Tibial nerve (tissue), 4 donors: ENCODE measurements at regions not wholly inside any gene's neighbourhood (a gene's known extent, or its start where the extent isn't known, plus 50 kb on each side); places are given as distances from the start of the nearest gene placed in this dataset.
"Not testable (repeated sequence)": the region's sequence is repeated elsewhere in the genome, so short reads cannot be mapped to it uniquely, and the experiment has no call there.

ENCODE experiments used
- DNase-seq, 2 donors: peaks; one replicate each; pipeline ENCODE4 v3.0.0-alpha.2; 2019; ENCODE audit warnings: low spot score in 2 of 2
- H3K27ac ChIP-seq, 4 donors: fragments of 200-600 bp; sonication (generic) in 3 of 4; one replicate each; pipeline ENCODE4 v1.5.1; 2017 to 2019; ENCODE audit warnings: mild to moderate bottlenecking in 1 of 4
- H3K27me3 ChIP-seq, 2 donors: fragments of 200-600 bp; sonication (generic) in 1 of 2; one replicate each; pipeline versions ENCODE4 v1.5.1 to v1.6.0; 2017 to 2019
- H3K36me3 ChIP-seq, 3 donors: fragments of 200-600 bp; sonication (generic); one replicate each; pipeline ENCODE4 v1.5.1; 2018 to 2019
- H3K4me1 ChIP-seq, 4 donors: fragments of 200-600 bp; sonication (generic) in 3 of 4; one replicate each; pipeline ENCODE4 v1.5.1; 2017 to 2019
- H3K4me3 ChIP-seq, 4 donors: fragments of 200-600 bp; sonication (generic) in 3 of 4; one replicate each; pipeline ENCODE4 v1.5.1; 2017 to 2019; ENCODE audit warnings: mild to moderate bottlenecking in 1 of 4, moderate library complexity in 1 of 4
- H3K9me3 ChIP-seq, 4 donors: fragments of 200-600 bp; sonication (generic) in 3 of 4; one replicate each; pipeline ENCODE4 v1.5.1; 2017 to 2019
- CTCF ChIP-seq, 5 experiments: fragments of 200-600 bp in 3 of 5; fragments of 450-650 bp in 2 of 5; sonication (generic) in 3 of 5; IDR thresholded peaks; one replicate each; pipeline ENCODE4 v1.5.1; 2016 to 2019; ENCODE audit warnings: antibody characterized with exemption in 5 of 5, mild to moderate bottlenecking in 3 of 5, moderate library complexity in 2 of 5
- EP300 ChIP-seq, 2 donors: sonication (generic); formaldehyde crosslinking; IDR thresholded peaks; one replicate each; pipeline ENCODE4 v1.6.1; 2017; ENCODE audit warnings: antibody characterized with exemption in 2 of 2, mild to moderate bottlenecking in 1 of 2
- POLR2A ChIP-seq, 2 donors: fragments of 450-650 bp; IDR thresholded peaks; one replicate each; pipeline ENCODE4 v1.6.1; 2017; ENCODE audit warnings: antibody characterized with exemption in 2 of 2, mild to moderate bottlenecking in 2 of 2, moderate library complexity in 2 of 2
- WGBS, 2 donors: methylation state at CpG; one replicate each; pipeline ENCODE4 v1.1.5; 2018; 5-methylcytosine and 5-hydroxymethylcytosine counted together

- Histone ChIP-seq H3K9me3 (no peaks in the 10 kb centered on the region), H3K27me3 (no peaks in the 10 kb centered on the region), H3K27ac (no peak overlapping the region), H3K4me3 (no peak overlapping the region), H3K4me1 (no peaks in the 10 kb centered on the region), H3K36me3 (no peaks in the 10 kb centered on the region)
- TF ChIP-seq POLR2A (IDR thresholded peaks at IDR 0.05), result no peak
- TF ChIP-seq CTCF (IDR thresholded peaks at IDR 0.05), result no peak
- no peak for TF ChIP-seq EP300 (IDR thresholded peaks at IDR 0.05)
- 77 to 80% methylated on average over 4 of the region's 4 CpGs for WGBS, 2 donors
- no peak for DNase-seq
Measured at GRCh38 chr5:166117072-166118066, 2174.1 kb upstream of the WWC1 start.

GRCh38 chr5:166119506-166119905, 2171.9 kb upstream of the WWC1 start:
- no peak for DNase-seq
- Histone ChIP-seq H3K4me3 (no peak overlapping the region), H3K4me1 (no peaks in the 10 kb centered on the region), H3K27me3 (no peaks in the 10 kb centered on the region), H3K9me3 (no peaks in the 10 kb centered on the region), H3K36me3 (no peaks in the 10 kb centered on the region), H3K27ac (no peak overlapping the region)
- WGBS, 2 donors, result 77 to 83% methylated on average over 2 of the region's 2 CpGs
- no peak for TF ChIP-seq CTCF (IDR thresholded peaks at IDR 0.05)
- TF ChIP-seq EP300 (IDR thresholded peaks at IDR 0.05), result no peak
- TF ChIP-seq POLR2A (IDR thresholded peaks at IDR 0.05), result no peak

GRCh38 chr5:166123717-166124116, 2167.7 kb upstream of the WWC1 start:
- Histone ChIP-seq H3K4me1 (no peaks in the 10 kb centered on the region), H3K27me3 (no peaks in the 10 kb centered on the region), H3K27ac (no peak overlapping the region), H3K36me3 (no peaks in the 10 kb centered on the region), H3K9me3 (peaks cover 0 to 5% (median 0%) of the 10 kb centered on the region in 4 donors), H3K4me3 (no peak overlapping the region)
- 43 to 56% methylated on average over 4 of the region's 4 CpGs for WGBS, 2 donors
- DNase-seq, result no peak
- TF ChIP-seq CTCF (IDR thresholded peaks at IDR 0.05), result no peak
- TF ChIP-seq POLR2A (IDR thresholded peaks at IDR 0.05), result no peak
- TF ChIP-seq EP300 (IDR thresholded peaks at IDR 0.05), result no peak

- Histone ChIP-seq H3K36me3 (no peaks in the 10 kb centered on the region), H3K4me1 (no peaks in the 10 kb centered on the region), H3K27ac (no peak overlapping the region), H3K9me3 (peaks cover 0 to 9% (median 0%) of the 10 kb centered on the region in 4 donors), H3K27me3 (no peaks in the 10 kb centered on the region), H3K4me3 (no peak overlapping the region)
- no peak for DNase-seq
- 58 to 63% methylated on average over 9 to 10 of the region's 10 CpGs for WGBS, 2 donors
- no peak for TF ChIP-seq POLR2A (IDR thresholded peaks at IDR 0.05)
- TF ChIP-seq CTCF (IDR thresholded peaks at IDR 0.05), result no peak
- TF ChIP-seq EP300 (IDR thresholded peaks at IDR 0.05), result no peak
Measured at GRCh38 chr5:166127766-166128570, 2163.5 kb upstream of the WWC1 start.

- H3K9me3 ChIP-seq, result peaks cover 0 to 13% (median 0%) of the 10 kb centered on the region in 4 donors
- H3K4me1 ChIP-seq, DNase-seq, H3K27ac ChIP-seq, H3K36me3 ChIP-seq, H3K27me3 ChIP-seq, H3K4me3 ChIP-seq: not testable (repeated sequence)
- whole genome bisulfite sequencing, 2 donors, result 97% methylated on average over 11 to 15 of the region's 17 CpGs
Measured at GRCh38 chr5:166145107-166145506, 2146.3 kb upstream of the WWC1 start.
